Sigmoid colon (tissue), 6 donors: ENCODE measurements at regions not wholly inside any gene's neighbourhood (a gene's known extent, or its start where the extent isn't known, plus 50 kb on each side); places are given as distances from the start of the nearest gene placed in this dataset.
"Not testable (repeated sequence)": the region's sequence is repeated elsewhere in the genome, so short reads cannot be mapped to it uniquely, and the experiment has no call there.

Source experiments
- DNase-seq: peaks from one replicate; pipeline ENCODE4 v3.0.0-alpha.2; 2019
- H3K27ac ChIP-seq, 4 donors: fragments of 200-600 bp; sonication (generic); one replicate each; pipeline ENCODE4 v1.5.1; 2016 to 2019; ENCODE audit warnings: mild to moderate bottlenecking in 1 of 4
- H3K27me3 ChIP-seq, 3 donors: fragments of 200-600 bp; sonication (generic); one replicate each; pipeline ENCODE4 v1.5.1; 2019; ENCODE audit warnings: mild to moderate bottlenecking in 1 of 3
- H3K36me3 ChIP-seq, 4 donors: fragments of 200-600 bp; sonication (generic); one replicate each; pipeline ENCODE4 v1.5.1; 2016 to 2019
- H3K4me1 ChIP-seq, 4 donors: fragments of 200-600 bp; sonication (generic); one replicate each; pipeline ENCODE4 v1.5.1; 2017 to 2019
- H3K4me3 ChIP-seq, 4 donors: fragments of 200-600 bp; sonication (generic); one replicate each; pipeline ENCODE4 v1.5.1; 2017 to 2019; ENCODE audit warnings: mild to moderate bottlenecking in 2 of 4, moderate library complexity in 1 of 4
- H3K9me3 ChIP-seq, 4 donors: fragments of 200-600 bp in 3 of 4; sonication (generic) in 3 of 4; one replicate each; pipeline versions ENCODE4 v1.5.1 to v1.6.1; 2013 to 2019
- EP300 ChIP-seq, 4 donors: sonication (generic); formaldehyde crosslinking; IDR thresholded peaks; one replicate each; pipeline ENCODE4 v1.6.1; 2017; ENCODE audit warnings: antibody characterized with exemption in 4 of 4
- POLR2A ChIP-seq, 2 donors: fragments of 450-650 bp; IDR thresholded peaks; one replicate each; pipeline ENCODE4 v1.6.1; 2016; ENCODE audit warnings: antibody characterized with exemption in 2 of 2, mild to moderate bottlenecking in 2 of 2, moderate library complexity in 2 of 2
- POLR2AphosphoS5 ChIP-seq, 4 donors: sonication (generic); formaldehyde crosslinking; IDR thresholded peaks; one replicate each; pipeline ENCODE4 v1.6.1; 2017; ENCODE audit warnings: antibody characterized with exemption in 4 of 4
- WGBS, 2 donors: extraction: QIAGEN DNeasy Blood & Tissue Kit; methylation state at CpG; one replicate each; pipeline ENCODE4 v1.1.7; 2013; 5-methylcytosine and 5-hydroxymethylcytosine counted together
- intact Hi-C: fragments of 100-400 bp; cut with DNase I; formaldehyde crosslinking; loops from one replicate; pipeline ENCODE4 v1.15.1; 2023
- TF ChIP-seq, protein P1 (sequence below), 4 experiments: fragments of 450-650 bp in 3 of 4; fragments of 200-600 bp in 1 of 4; IDR thresholded peaks; one replicate each; pipeline ENCODE4 v1.5.1; 2016 to 2019; ENCODE audit warnings: antibody characterized with exemption in 4 of 4, mild to moderate bottlenecking in 3 of 4, moderate library complexity in 2 of 4
- donor health status: healthy with polysubstance abuse.
- donor health status: healthy.

DNA sequence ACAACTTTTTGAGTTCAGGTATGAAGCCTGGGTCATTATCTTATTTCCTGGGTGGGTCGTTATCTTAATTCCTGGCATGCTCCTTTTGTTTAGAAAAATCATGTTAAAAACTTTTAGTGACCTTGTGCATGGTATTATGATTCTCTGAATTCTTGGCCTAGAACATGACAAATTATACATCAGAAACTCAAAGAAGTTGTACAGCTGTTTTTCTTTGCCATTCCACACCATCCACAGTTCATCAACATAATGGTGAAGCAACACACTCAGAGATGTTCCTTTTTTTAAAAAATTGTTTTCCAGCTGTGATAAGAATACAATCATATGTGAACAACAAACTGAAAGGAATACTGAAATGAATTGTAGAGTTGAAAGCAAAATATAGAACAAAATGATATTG is 149.2 kb upstream of the SEMA3D start:
- intact Hi-C loops, result no loop called here
- no peak overlapping the region for H3K27ac ChIP-seq
- H3K27me3 ChIP-seq, result no peaks in the 10 kb centered on the region
- 66 to 71% methylated on average over 1 of the region's 1 CpG for WGBS, 2 donors
- H3K36me3 ChIP-seq, result no peaks in the 10 kb centered on the region
- H3K4me1 ChIP-seq, result no peaks in the 10 kb centered on the region
- H3K4me3 ChIP-seq, result no peak overlapping the region
- TF ChIP-seq, protein P1, sequence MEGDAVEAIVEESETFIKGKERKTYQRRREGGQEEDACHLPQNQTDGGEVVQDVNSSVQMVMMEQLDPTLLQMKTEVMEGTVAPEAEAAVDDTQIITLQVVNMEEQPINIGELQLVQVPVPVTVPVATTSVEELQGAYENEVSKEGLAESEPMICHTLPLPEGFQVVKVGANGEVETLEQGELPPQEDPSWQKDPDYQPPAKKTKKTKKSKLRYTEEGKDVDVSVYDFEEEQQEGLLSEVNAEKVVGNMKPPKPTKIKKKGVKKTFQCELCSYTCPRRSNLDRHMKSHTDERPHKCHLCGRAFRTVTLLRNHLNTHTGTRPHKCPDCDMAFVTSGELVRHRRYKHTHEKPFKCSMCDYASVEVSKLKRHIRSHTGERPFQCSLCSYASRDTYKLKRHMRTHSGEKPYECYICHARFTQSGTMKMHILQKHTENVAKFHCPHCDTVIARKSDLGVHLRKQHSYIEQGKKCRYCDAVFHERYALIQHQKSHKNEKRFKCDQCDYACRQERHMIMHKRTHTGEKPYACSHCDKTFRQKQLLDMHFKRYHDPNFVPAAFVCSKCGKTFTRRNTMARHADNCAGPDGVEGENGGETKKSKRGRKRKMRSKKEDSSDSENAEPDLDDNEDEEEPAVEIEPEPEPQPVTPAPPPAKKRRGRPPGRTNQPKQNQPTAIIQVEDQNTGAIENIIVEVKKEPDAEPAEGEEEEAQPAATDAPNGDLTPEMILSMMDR (IDR thresholded peaks at IDR 0.05), result no peak
- TF ChIP-seq POLR2AphosphoS5 (IDR thresholded peaks at IDR 0.05), result no peak
- no peak for TF ChIP-seq EP300 (IDR thresholded peaks at IDR 0.05)
- TF ChIP-seq POLR2A (IDR thresholded peaks at IDR 0.05), result no peak
- DNase-seq, result no peak
- no peaks in the 10 kb centered on the region for H3K9me3 ChIP-seq

DNA sequence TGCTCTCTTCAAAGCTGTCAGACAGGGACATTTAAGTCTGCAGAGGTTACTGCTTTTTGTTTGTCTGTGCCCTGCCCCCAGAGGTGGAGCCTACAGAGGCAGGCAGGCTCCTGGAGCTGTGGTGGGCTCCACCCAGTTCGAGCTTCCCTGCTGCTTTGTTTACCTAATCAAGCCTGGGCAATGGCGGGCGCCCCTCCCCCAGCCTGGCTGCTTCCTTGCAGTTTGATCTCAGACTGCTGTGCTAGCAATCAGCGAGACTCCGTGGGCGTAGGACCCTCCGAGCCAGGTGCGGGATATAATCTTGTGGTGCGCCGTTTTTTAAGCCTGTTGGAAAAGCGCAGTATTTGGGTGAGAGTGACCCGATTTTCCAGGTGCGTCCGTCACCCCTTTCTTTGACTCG is 148.3 kb upstream of the SEMA3D start:
- DNase-seq, H3K27me3 ChIP-seq, H3K4me3 ChIP-seq, H3K4me1 ChIP-seq, intact Hi-C loops, H3K27ac ChIP-seq, H3K9me3 ChIP-seq, H3K36me3 ChIP-seq: not testable (repeated sequence)
- WGBS, 2 donors, result 69 to 73% methylated on average over 15 of the region's 15 CpGs

DNA sequence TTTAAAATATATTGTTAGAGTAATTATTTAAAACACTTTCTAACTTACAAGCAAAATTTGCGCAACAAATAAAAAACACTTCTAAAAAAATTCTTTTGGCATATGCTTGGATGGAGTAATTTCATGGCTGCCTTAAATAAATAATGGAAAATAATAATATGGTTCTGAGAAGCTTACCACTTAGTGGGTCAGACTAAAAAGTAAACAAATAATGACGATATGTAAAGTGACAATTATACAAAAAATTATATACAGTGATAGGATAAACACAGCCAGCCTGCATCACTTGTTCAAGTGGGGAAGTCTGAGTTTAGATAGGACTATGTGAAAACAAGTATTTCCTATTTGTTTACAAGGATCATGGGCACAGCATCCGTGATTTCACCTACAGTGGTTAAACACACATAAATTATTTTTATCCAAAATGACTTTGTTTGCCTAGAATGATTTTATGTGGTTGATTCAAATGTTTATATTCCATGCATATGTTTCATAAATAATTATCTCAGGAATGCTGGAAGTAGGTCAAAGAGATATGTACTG is 141.7 kb upstream of the SEMA3D start:
- TF ChIP-seq, protein P1 (IDR thresholded peaks at IDR 0.05), result no peak
- TF ChIP-seq POLR2AphosphoS5 (IDR thresholded peaks at IDR 0.05) (no peak), EP300 (IDR thresholded peaks at IDR 0.05) (no peak)
- Histone ChIP-seq H3K27me3 (no peaks in the 10 kb centered on the region), H3K27ac (no peak overlapping the region), H3K36me3 (no peaks in the 10 kb centered on the region), H3K4me3 (no peak overlapping the region), H3K4me1 (no peaks in the 10 kb centered on the region), H3K9me3 (no peaks in the 10 kb centered on the region)
- DNase-seq, result no peak
- 63 to 78% methylated on average over 3 of the region's 3 CpGs for WGBS, 2 donors
- intact Hi-C loops, result no loop called here

DNA sequence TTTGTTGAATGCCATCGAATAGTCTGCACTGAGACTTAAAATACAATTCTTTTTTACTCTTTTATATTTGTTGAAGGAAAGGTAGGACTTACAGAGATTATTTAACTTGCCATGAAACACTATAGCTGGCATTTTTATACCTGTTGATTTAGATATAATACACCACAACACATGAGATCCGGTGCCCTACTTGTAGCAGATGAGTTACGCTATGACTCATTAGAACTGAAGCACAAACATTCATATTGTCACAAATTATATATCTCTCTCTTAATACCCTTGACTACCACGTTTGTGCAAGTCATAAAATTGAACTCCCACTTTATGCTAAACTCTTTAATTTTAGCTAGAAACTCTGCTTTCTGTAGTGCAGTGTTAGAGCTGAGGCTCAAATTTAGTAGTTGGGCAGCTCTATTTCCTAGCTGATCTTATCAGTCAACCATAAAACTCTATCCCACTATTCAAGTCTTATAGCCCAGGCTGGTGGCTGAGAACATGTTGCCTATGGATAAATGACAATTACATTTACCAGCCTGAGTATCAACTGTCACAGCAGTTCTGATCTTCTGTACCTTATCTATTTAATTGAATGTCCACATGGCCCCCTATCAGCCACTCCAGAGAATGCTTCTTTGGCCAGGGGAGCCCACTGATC is 137.4 kb upstream of the SEMA3D start:
- WGBS, 2 donors, result 64 to 78% methylated on average over 4 of the region's 4 CpGs
- intact Hi-C loops, result no loop called here
- H3K4me1 ChIP-seq, result no peaks in the 10 kb centered on the region
- H3K9me3 ChIP-seq, result no peaks in the 10 kb centered on the region
- TF ChIP-seq, protein P1 (IDR thresholded peaks at IDR 0.05), result no peak
- no peak for TF ChIP-seq EP300 (IDR thresholded peaks at IDR 0.05)
- TF ChIP-seq POLR2A (IDR thresholded peaks at IDR 0.05), result no peak
- no peak for TF ChIP-seq POLR2AphosphoS5 (IDR thresholded peaks at IDR 0.05)
- no peak overlapping the region for H3K4me3 ChIP-seq
- H3K27ac ChIP-seq, result no peak overlapping the region
- H3K27me3 ChIP-seq, result no peaks in the 10 kb centered on the region
- H3K36me3 ChIP-seq, result no peaks in the 10 kb centered on the region
- no peak for DNase-seq

DNA sequence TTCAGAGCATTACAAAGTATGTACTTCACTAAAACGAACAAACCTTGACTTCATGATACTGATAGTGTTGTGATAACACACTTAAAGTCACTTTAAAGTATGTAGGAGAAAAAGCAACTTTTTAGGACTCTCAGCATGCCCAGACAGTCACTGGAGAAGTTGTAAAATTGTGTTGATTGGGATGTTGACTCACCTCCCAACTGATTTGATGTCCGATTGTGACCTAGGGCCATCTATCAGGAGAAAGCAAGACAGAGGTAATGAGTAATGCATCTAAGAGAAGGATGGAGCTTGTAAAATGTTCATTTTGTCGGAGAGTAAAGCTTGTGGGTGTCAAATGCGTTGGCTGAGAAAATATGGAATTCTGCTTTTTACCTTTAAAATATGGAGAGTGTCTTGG is 135.4 kb upstream of the SEMA3D start:
- no peaks in the 10 kb centered on the region for H3K36me3 ChIP-seq
- no peaks in the 10 kb centered on the region for H3K9me3 ChIP-seq
- no peak for TF ChIP-seq POLR2A (IDR thresholded peaks at IDR 0.05)
- TF ChIP-seq POLR2AphosphoS5 (IDR thresholded peaks at IDR 0.05), result no peak
- H3K4me3 ChIP-seq, result no peak overlapping the region
- H3K4me1 ChIP-seq, result no peaks in the 10 kb centered on the region
- intact Hi-C loops, result no loop called here
- no peaks in the 10 kb centered on the region for H3K27me3 ChIP-seq
- H3K27ac ChIP-seq, result no peak overlapping the region
- 49 to 74% methylated on average over 4 of the region's 4 CpGs for WGBS, 2 donors
- DNase-seq, result no peak
